ENCODE measurements at regions not wholly inside any gene's neighbourhood (a gene's known extent, or its start where the extent isn't known, plus 50 kb on each side); places are given as distances from the start of the nearest gene placed in this dataset.

- Histone ChIP-seq H3K79me2 (ENCODE audit: control insufficient read depth, insufficient read depth, low read length) (no peaks in the 10 kb centered on the region), H4K20me1 (ENCODE audit: control insufficient read depth, insufficient read depth) (no peaks in the 10 kb centered on the region), H3K9ac (ENCODE audit: control insufficient read depth, insufficient read depth, low read length) (no peak overlapping the region), H3K4me1 (ENCODE audit: control insufficient read depth, insufficient read depth, low read length) (no peaks in the 10 kb centered on the region), H3K4me3 (no peak overlapping the region), H3K9me3 (replicated peaks; ENCODE audit: control insufficient read depth, insufficient read depth, low read length) (no peaks in the 10 kb centered on the region), H2AFZ (ENCODE audit: control insufficient read depth, low read depth, low read length) (no peak overlapping the region), H3K36me3 (ENCODE audit: control insufficient read depth in 2 of 2, insufficient read depth in 2 of 2, low read length in 1 of 2) (no peaks in the 10 kb centered on the region), H3K27ac (ENCODE audit: control insufficient read depth, insufficient read depth) (no peak overlapping the region), H3K27me3 (replicated peaks in 1 of 2; ENCODE audit: control insufficient read depth in 2 of 2, insufficient read depth in 2 of 2, low read length in 1 of 2) (no peaks in the 10 kb centered on the region), H3K4me2 (ENCODE audit: control insufficient read depth, insufficient read depth) (no peak overlapping the region)
- no peak for FAIRE-seq
- BruUV-seq (replicated peaks) = no TSS peak
- TF ChIP-seq, protein P1, sequence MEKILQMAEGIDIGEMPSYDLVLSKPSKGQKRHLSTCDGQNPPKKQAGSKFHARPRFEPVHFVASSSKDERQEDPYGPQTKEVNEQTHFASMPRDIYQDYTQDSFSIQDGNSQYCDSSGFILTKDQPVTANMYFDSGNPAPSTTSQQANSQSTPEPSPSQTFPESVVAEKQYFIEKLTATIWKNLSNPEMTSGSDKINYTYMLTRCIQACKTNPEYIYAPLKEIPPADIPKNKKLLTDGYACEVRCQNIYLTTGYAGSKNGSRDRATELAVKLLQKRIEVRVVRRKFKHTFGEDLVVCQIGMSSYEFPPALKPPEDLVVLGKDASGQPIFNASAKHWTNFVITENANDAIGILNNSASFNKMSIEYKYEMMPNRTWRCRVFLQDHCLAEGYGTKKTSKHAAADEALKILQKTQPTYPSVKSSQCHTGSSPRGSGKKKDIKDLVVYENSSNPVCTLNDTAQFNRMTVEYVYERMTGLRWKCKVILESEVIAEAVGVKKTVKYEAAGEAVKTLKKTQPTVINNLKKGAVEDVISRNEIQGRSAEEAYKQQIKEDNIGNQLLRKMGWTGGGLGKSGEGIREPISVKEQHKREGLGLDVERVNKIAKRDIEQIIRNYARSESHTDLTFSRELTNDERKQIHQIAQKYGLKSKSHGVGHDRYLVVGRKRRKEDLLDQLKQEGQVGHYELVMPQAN (conservative IDR thresholded peaks at IDR 0.05) = no peak
- TF ChIP-seq IKZF2 (IDR thresholded peaks at IDR 0.05) (no peak), CUX1 (IDR thresholded peaks at IDR 0.05; ENCODE audit: insufficient replicate concordance, low read depth, low read length) (no peak), SMC3 (IDR thresholded peaks at IDR 0.05; ENCODE audit: borderline replicate concordance, low read length) (no peak), ZBED1 (IDR thresholded peaks at IDR 0.05; ENCODE audit: borderline replicate concordance) (no peak)
- intact Hi-C loops (cut with micrococcal nuclease; ENCODE audit: unreplicated experiment) = no loop called here
- 0% methylated on average over 1 of the region's 1 CpG for WGBS (ENCODE audit: insufficient coverage, insufficient replicate concordance, low lambda C conversion rate, missing lambda C conversion rate)
- ChIA-PET SMC1A (ENCODE audit: uncharacterized antibody, unreplicated experiment) (interaction anchor here (1.0 to 1.6 kb wide), 2 partner anchors 10 to 29 kb away, joined by 3 to 7 read pairs; no protein-coding TSS in a partner anchor), CTCF (interaction anchor here (1.6 kb wide), 1 partner anchor 10 kb away, joined by 5 read pairs; no protein-coding TSS in a partner anchor), RAD21 (ENCODE audit: unreplicated experiment) (no interaction called here), POLR2A (interaction anchor here (1.3 kb wide), 2 partner anchors 15 to 18 kb away, joined by 3 to 4 read pairs; no protein-coding TSS in a partner anchor)
- ATAC-seq = no peak
- no peak for DNase-seq (ENCODE audit: low read depth, low spot score)
- in situ Hi-C loops (cut with MboI) = no loop called here
Observed at GRCh38 chr13:61156753-61157152, 258.9 kb downstream of the PCDH20 start.

Measured in GM12878 (cell line).